K562 (cell line): ENCODE measurements at regions not wholly inside any gene's neighbourhood (a gene's known extent, or its start where the extent isn't known, plus 50 kb on each side); places are given as distances from the start of the nearest gene placed in this dataset.

Experiments
- CBX3 ChIP-seq, 2 experiments: IDR thresholded peaks; 1 replicate in 1 of 2; 2 replicates in 1 of 2; pipeline ENCODE4 v1.6.1; 2012; ENCODE audit warnings: inconsistent platforms in 2 of 2, low read length in 2 of 2, borderline replicate concordance in 1 of 2, control low read depth in 1 of 2
- DEAF1 ChIP-seq: fragments of 450-650 bp; formaldehyde crosslinking; IDR thresholded peaks from 2 replicates; pipeline ENCODE4 v1.4.0; 2020; ENCODE audit warnings: mild to moderate bottlenecking, moderate library complexity
- ELF1 ChIP-seq: fragments of 200-800 bp; sonication (Bioruptor generic); IDR thresholded peaks from 2 replicates; pipeline ENCODE4 v1.6.1; 2016; ENCODE audit warnings: missing genetic modification characterization, missing compliant biosample characterization
- ELK1 ChIP-seq: sonication (generic); formaldehyde crosslinking; IDR thresholded peaks from 2 replicates; pipeline ENCODE4 v1.8.1; 2022; ENCODE audit warnings: missing genetic modification reagents
- GTF2F1 ChIP-seq: IDR thresholded peaks from 2 replicates; pipeline ENCODE4 v1.6.1; 2011; ENCODE audit warnings: low read depth, low read length, improper control_type of control experiment
- NFE2L1 ChIP-seq: fragments of 450-650 bp; IDR thresholded peaks from 2 replicates; pipeline ENCODE4 v1.6.1; 2016; ENCODE audit warnings: missing genetic modification characterization, low read depth, mild to moderate bottlenecking, missing compliant biosample characterization, moderate library complexity, borderline replicate concordance
- NR2C2 ChIP-seq, 2 experiments: fragments of 200-800 bp in 1 of 2; sonication (Bioruptor generic) in 1 of 2; sonication (generic) in 1 of 2; formaldehyde crosslinking in 1 of 2; IDR thresholded peaks; 2 replicates each; pipeline versions ENCODE4 v1.6.1 to v1.8.0; 2016 to 2022; ENCODE audit warnings: mild to moderate bottlenecking in 1 of 2, missing compliant biosample characterization in 1 of 2, missing genetic modification characterization in 1 of 2, missing genetic modification reagents in 1 of 2
- PRDM10 ChIP-seq: fragments of 450-650 bp; IDR thresholded peaks from 2 replicates; pipeline ENCODE4 v1.6.1; 2018; ENCODE audit not compliant: partially characterized antibody
- ZBTB33 ChIP-seq: sonication (generic); formaldehyde crosslinking; IDR thresholded peaks from 2 replicates; pipeline ENCODE4 v1.8.1; 2023; ENCODE audit warnings: mild to moderate bottlenecking, missing genetic modification reagents
- ZNF766 ChIP-seq: fragments of 200-800 bp; sonication (Bioruptor generic); conservative IDR thresholded peaks from 2 replicates; pipeline ENCODE4 v1.6.1; 2016; ENCODE audit warnings: missing genetic modification characterization, missing compliant biosample characterization
- ZNF780A ChIP-seq: fragments of 250-450 bp; sonication (Bioruptor Pico); IDR thresholded peaks from 2 replicates; pipeline ENCODE4 v1.5.0; 2021; ENCODE audit warnings: mild to moderate bottlenecking
- ZNF79 ChIP-seq: fragments of 250-450 bp; sonication (Bioruptor Pico); IDR thresholded peaks from 2 replicates; pipeline ENCODE4 v1.4.0; 2020; ENCODE audit warnings: low read depth, mild to moderate bottlenecking, moderate library complexity

GRCh38 chr3:104472221-104472620 is 894.5 kb upstream of the ALCAM start (continued):
- TF ChIP-seq ELK1 (CRISPR knock-in tag), result no peak
- TF ChIP-seq ZNF79, result no peak
- TF ChIP-seq PRDM10, result no peak
- no peak for TF ChIP-seq DEAF1 (CRISPR knock-in tag)
- no peak for TF ChIP-seq ZNF766 (CRISPR knock-in tag)
- no peak for TF ChIP-seq CBX3 (IDR thresholded peaks at IDR 0.05; ENCODE audit: borderline replicate concordance in 1 of 2, low read length in 2 of 2)
- TF ChIP-seq ZBTB33 (CRISPR knock-in tag), result no peak
- no peak for TF ChIP-seq GTF2F1
- no peak for TF ChIP-seq NR2C2 (CRISPR knock-in tag; IDR thresholded peaks at IDR 0.05)
- TF ChIP-seq NR2C2 (tag; IDR thresholded peaks at IDR 0.05), result no peak
- no peak for TF ChIP-seq ELF1 (tag)
- no peak for TF ChIP-seq NFE2L1 (tag)
- no peak for TF ChIP-seq ZNF780A
